Thyroid gland (tissue), 4 donors: ENCODE measurements at regions not wholly inside any gene's neighbourhood (a gene's known extent, or its start where the extent isn't known, plus 50 kb on each side); places are given as distances from the start of the nearest gene placed in this dataset.

Experiments
- DNase-seq, 2 donors: peaks; one replicate each; pipeline ENCODE4 v3.0.0-alpha.2; 2019
- H3K27ac ChIP-seq, 3 donors: fragments of 200-600 bp; sonication (generic); 1 replicate in 2 of 3; 2 replicates in 1 of 3; pipeline ENCODE4 v1.5.1; 2016 to 2019; ENCODE audit warnings: mild to moderate bottlenecking in 1 of 3, moderate library complexity in 1 of 3
- H3K27me3 ChIP-seq: fragments of 200-600 bp; sonication (generic); one replicate; pipeline ENCODE4 v1.5.1; 2019
- H3K36me3 ChIP-seq, 2 donors: fragments of 200-600 bp; sonication (generic); one replicate each; pipeline ENCODE4 v1.5.1; 2016 to 2019
- H3K4me1 ChIP-seq, 2 donors: fragments of 200-600 bp; sonication (generic); one replicate each; pipeline ENCODE4 v1.5.1; 2017 to 2019
- H3K4me3 ChIP-seq, 3 donors: fragments of 200-600 bp; sonication (generic); replicated peaks in 1 of 3; 1 replicate in 2 of 3; 2 replicates in 1 of 3; pipeline ENCODE4 v1.5.1; 2016; ENCODE audit warnings: mild to moderate bottlenecking in 1 of 3
- H3K9me3 ChIP-seq: fragments of 200-600 bp; sonication (generic); one replicate; pipeline ENCODE4 v1.5.1; 2017
- POLR2A ChIP-seq, 2 donors: fragments of 450-650 bp; IDR thresholded peaks; one replicate each; pipeline ENCODE4 v1.6.1; 2017; ENCODE audit warnings: antibody characterized with exemption in 2 of 2, mild to moderate bottlenecking in 2 of 2, moderate library complexity in 1 of 2
- WGBS, 2 donors: methylation state at CpG; one replicate each; pipeline ENCODE4 v1.1.5; 2017; 5-methylcytosine and 5-hydroxymethylcytosine counted together
- intact Hi-C: fragments of 100-400 bp; cut with DNase I; formaldehyde crosslinking; loops from one replicate; pipeline ENCODE4 v1.15.1; 2023
- TF ChIP-seq, protein P1 (sequence below), 6 experiments: fragments of 200-600 bp in 3 of 6; fragments of 450-650 bp in 3 of 6; sonication (generic) in 3 of 6; IDR thresholded peaks; one replicate each; pipeline ENCODE4 v1.5.1; 2016 to 2019; ENCODE audit warnings: antibody characterized with exemption in 6 of 6, mild to moderate bottlenecking in 2 of 6, inconsistent platforms in 1 of 6, moderate library complexity in 1 of 6

DNA sequence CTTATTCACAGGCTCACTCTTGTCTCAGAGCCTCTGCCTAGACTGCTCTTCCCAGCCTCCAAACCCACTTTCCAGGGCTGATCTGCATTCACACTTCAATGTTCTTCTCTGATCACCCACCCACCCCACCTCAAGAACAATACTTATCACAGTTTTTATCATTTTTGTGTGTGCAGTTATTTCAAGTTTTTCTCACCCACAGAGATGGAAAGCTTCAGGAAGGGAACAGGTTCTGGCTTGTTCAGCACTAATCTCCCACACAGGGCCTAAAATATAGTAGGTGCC lies 160.9 kb downstream of the MRPL14 start:
- Histone ChIP-seq H3K27ac (no peak overlapping the region), H3K27me3 (no peaks in the 10 kb centered on the region), H3K4me3 (no peak overlapping the region), H3K9me3 (no peaks in the 10 kb centered on the region), H3K4me1 (peaks cover 8 to 12% of the 10 kb centered on the region in 2 donors), H3K36me3 (no peaks in the 10 kb centered on the region)
- DNase-seq = no peak
- TF ChIP-seq, protein P1, sequence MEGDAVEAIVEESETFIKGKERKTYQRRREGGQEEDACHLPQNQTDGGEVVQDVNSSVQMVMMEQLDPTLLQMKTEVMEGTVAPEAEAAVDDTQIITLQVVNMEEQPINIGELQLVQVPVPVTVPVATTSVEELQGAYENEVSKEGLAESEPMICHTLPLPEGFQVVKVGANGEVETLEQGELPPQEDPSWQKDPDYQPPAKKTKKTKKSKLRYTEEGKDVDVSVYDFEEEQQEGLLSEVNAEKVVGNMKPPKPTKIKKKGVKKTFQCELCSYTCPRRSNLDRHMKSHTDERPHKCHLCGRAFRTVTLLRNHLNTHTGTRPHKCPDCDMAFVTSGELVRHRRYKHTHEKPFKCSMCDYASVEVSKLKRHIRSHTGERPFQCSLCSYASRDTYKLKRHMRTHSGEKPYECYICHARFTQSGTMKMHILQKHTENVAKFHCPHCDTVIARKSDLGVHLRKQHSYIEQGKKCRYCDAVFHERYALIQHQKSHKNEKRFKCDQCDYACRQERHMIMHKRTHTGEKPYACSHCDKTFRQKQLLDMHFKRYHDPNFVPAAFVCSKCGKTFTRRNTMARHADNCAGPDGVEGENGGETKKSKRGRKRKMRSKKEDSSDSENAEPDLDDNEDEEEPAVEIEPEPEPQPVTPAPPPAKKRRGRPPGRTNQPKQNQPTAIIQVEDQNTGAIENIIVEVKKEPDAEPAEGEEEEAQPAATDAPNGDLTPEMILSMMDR (IDR thresholded peaks at IDR 0.05) = no peak
- TF ChIP-seq POLR2A (IDR thresholded peaks at IDR 0.05) = no peak
- intact Hi-C loops = loop anchor here (10.0 kb wide), 1 partner anchor 108 kb away; no protein-coding TSS in a partner anchor

DNA sequence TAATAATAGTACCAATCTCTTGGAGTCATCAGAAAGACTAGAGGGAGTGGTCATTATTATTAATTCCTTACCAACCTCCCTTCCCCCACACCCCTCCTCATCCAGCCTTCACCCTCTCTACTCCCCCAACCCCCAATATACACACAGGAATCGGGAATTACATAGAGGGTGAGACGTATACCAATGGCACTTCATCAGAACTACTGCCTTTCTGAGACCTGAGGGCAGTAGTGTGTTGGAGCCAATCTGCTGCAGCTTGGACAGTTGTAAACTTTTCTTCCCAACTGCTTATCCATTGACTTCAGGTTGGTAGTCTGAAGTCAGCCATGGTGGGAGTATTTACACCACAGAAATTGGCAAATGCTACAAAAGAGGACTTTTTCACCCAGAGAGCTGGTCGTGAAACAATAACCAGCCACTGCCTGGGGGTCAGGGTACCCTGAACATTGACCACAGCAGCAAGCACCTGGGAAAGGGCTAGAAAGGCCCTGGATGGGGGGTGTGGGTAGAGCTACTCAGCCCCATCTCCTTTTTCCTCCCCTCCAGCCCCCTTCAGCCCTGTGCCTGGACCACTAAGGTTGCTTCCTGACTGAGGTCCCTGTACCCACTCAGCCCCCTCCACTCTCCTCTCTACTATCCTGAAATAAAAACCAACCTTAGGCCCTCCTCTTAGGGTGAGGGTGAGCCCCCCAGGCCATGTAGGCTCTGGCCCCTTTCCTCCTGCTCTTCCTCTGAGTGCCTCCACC lies 161.5 kb downstream of the MRPL14 start:
- no peak overlapping the region for H3K27ac ChIP-seq
- intact Hi-C loops = loop anchor here (10.0 kb wide), 1 partner anchor 109 kb away; no protein-coding TSS in a partner anchor
- H3K27me3 ChIP-seq = no peaks in the 10 kb centered on the region
- DNase-seq = no peak
- peaks cover 3 to 7% of the 10 kb centered on the region in 2 donors for H3K4me1 ChIP-seq
- H3K36me3 ChIP-seq = no peaks in the 10 kb centered on the region
- H3K9me3 ChIP-seq = no peaks in the 10 kb centered on the region
- no peak for TF ChIP-seq POLR2A (IDR thresholded peaks at IDR 0.05)
- TF ChIP-seq, protein P1 (IDR thresholded peaks at IDR 0.05) = no peak
- H3K4me3 ChIP-seq = no peak overlapping the region
- 84 to 88% methylated on average over 3 of the region's 3 CpGs for WGBS, 2 donors

DNA sequence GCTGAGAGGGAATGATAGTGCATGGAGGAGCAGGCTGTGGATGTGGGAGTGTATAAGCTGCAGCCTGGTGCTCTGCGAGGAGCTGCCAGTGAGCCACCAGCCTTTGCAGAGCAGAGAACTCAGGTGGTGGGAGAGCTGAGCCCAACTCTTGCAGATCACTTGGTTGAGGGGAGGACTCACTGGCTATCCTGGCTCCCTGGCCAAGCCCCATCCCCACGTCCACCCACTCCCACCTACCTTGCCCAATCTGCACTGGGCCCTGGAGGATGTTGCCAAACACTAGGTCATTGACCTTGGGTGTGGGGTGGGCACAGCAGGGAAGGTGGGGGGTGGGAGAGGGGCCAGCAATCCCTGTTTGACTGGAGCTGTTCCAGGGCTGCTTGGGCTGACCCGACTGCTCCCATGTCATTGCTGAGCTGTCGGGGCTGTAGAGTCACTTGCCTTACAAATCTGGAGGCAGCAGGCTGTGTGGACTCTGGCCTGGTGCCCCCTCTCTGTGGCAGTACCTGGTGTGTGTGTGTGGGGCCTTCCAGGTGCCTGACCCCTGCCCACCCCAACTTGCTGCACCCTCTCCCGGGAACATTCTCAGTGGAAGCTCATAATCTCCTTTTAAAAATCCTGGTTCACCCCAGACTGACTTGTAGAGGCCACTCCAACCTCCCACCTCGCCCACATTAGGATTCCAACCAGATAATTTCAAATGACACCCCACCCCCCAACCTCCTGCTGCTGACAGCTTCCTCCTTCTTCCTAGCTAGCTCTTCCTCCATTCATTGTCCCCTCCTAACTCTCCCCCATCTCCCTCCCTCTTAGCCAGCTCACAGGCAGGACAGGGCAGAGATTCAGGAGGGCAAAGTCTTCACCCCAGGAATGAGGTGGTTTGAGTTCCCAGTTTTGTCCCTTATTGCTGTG lies 162.3 kb downstream of the MRPL14 start:
- no peak for DNase-seq
- no peaks in the 10 kb centered on the region for H3K9me3 ChIP-seq
- no peaks in the 10 kb centered on the region for H3K27me3 ChIP-seq
- no peak overlapping the region for H3K4me3 ChIP-seq
- H3K27ac ChIP-seq = no peak overlapping the region
- no peaks in the 10 kb centered on the region for H3K36me3 ChIP-seq
- TF ChIP-seq, protein P1 (IDR thresholded peaks at IDR 0.05) = no peak
- TF ChIP-seq POLR2A (IDR thresholded peaks at IDR 0.05) = no peak
- 64 to 82% methylated on average over 6 of the region's 6 CpGs for WGBS, 2 donors
- intact Hi-C loops = loop anchor here (10.0 kb wide), 1 partner anchor 110 kb away; no protein-coding TSS in a partner anchor
- H3K4me1 ChIP-seq = no peaks in the 10 kb centered on the region

DNA sequence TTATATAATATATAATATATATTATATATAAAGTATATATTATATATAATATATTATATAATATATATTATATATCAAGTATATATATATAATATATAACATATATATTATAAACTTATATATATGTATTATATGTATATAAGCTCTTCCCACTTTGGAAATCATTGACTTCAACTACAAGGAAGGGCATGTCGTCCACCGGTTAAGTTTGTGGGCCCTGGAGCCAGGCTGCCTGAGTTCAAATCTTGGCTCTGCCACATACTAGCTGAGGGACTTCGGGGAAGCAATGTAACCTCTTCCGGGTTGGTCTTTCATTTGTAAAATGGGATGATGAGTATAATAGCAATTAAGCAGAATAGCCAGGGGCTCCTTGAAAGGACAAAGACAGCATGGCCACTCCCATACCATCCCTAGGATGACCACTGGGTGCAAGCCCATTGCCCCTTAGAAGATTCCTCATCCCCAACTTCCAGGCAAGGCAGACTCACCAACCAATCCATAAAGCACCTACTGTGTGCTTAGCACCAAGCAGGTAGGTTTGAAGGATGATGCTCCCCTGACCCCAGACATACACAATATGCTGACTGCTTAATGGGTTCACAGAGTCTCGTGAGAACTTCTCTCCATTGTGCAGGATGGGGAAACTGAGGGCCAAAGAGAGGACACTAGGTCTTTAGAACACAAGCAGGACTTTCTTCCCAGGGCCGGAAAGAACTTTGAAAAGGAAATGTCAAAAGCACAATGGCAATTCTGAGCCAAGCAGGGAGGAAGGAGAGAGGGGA lies 163.2 kb downstream of the MRPL14 start:
- Histone ChIP-seq H3K4me3 (no peak overlapping the region), H3K4me1 (no peaks in the 10 kb centered on the region), H3K9me3 (no peaks in the 10 kb centered on the region), H3K27me3 (no peaks in the 10 kb centered on the region), H3K27ac (no peak overlapping the region), H3K36me3 (no peaks in the 10 kb centered on the region)
- no peak for TF ChIP-seq POLR2A (IDR thresholded peaks at IDR 0.05)
- TF ChIP-seq, protein P1 (IDR thresholded peaks at IDR 0.05) = no peak
- intact Hi-C loops = loop anchor here (10.0 kb wide), 1 partner anchor 111 kb away; no protein-coding TSS in a partner anchor
- 59 to 78% methylated on average over 6 of the region's 6 CpGs for WGBS, 2 donors
- DNase-seq = no peak
